GM21529 (cell line): ENCODE measurements at regions not wholly inside any gene's neighbourhood (a gene's known extent, or its start where the extent isn't known, plus 50 kb on each side); places are given as distances from the start of the nearest gene placed in this dataset.
A peak's percentile ranks its signal among the peaks of the same experiment; 100 is the strongest.
"Not testable (repeated sequence)": the region's sequence is repeated elsewhere in the genome, so short reads cannot be mapped to it uniquely, and the experiment has no call there.

ENCODE experiments used
- ATAC-seq: cut with Tn5 transposase; IDR thresholded peaks from one replicate; pipeline ENCODE4 v1.9.1; 2021; ENCODE audit not compliant: unreplicated experiment

DNA sequence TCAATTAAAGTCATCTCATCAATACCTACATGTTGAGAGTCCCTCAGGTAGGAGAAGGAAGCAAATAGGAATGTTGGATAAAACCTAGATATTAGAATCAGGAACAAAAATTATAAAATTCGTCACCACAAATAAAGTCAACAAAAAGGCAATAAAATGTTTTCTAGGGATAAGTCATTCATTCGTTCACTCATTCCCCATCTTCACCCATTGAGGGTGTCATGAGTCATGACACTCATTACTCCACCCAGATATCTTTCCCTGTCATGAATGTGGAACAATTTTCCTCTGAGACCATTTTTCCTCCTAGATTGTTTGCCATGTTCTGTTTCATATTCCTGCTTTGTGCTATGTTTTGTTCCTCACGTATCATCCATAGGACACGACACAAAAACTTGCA, 50.9 kb upstream of the OLIG3 start:
- no peak for ATAC-seq

DNA sequence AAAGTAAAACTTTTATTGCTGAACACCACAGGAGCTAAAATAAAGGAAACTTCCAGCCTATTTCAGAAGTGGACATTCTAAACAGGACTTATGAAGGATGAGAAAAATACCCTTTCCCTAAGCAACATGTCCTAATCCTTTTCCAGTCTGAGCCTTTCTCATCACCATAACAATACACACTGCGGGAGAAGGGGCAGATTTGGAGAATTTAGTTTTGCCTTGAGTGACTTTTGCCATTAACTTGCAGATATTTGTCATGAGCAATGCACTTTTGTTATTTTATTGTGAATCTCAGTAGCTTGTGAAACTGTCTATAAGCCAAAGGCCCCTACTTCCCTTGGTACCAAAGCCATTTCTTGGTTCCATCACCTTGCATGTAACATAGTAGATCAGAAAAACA, 53.0 kb upstream of the OLIG3 start:
- ATAC-seq, result no peak

DNA sequence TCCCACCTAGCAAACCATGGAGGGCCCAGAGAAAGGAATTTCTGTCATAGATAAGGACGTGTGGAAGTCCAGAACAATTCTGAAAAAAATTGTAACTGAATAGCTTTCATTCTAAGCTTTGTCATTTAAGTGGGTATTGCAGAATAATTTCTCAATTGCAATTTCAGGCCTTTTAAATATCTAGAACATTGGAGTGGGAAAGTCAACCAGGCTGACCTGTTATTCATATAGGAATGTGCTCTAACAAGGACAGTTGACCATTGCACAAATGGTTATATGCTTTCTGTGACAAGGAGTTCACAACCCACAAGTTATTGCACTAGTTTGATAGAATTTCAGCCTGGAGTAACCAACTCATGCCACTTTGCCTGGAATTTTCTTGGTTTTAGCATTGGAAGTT, 53.4 kb upstream of the OLIG3 start:
- no peak for ATAC-seq

DNA sequence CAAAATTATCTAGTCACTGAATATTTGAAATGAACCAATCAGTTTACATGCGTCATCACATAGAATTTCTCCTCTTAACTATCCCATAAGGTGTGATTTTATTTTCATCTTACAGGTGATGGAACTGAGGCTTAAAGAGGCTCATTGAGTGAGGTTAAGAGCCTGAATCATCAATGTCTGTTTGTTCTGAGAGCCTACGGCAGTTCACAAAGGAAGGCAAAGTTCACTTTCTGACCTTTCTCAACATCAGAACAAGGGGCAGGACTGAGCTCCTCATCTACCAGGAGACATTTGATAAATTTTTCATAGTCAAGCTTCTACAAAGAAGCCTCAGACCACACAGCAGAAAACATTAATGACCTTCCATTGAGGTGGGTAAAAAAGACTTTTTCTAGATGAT, 54.9 kb upstream of the OLIG3 start:
- ATAC-seq, result no peak

DNA sequence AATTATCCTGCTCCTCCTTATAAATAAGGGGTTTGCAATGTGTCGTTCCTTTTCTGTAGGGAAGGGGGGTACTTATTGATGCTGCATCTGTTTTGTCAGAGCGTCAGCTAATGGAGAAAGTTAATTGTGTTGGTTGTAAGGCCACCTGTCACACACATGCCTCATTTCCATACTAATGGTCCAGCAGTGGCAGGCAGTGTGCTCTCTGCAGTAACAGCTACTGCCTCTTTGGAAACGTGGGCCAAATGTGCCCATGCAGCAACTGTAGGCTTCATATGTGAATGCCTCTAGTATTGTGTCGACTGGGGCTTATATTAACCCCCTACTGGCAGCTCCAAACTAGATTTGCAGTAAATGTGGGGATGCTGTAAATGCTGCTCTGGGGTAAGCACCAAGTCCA, 56.3 kb upstream of the OLIG3 start:
- no peak for ATAC-seq

DNA sequence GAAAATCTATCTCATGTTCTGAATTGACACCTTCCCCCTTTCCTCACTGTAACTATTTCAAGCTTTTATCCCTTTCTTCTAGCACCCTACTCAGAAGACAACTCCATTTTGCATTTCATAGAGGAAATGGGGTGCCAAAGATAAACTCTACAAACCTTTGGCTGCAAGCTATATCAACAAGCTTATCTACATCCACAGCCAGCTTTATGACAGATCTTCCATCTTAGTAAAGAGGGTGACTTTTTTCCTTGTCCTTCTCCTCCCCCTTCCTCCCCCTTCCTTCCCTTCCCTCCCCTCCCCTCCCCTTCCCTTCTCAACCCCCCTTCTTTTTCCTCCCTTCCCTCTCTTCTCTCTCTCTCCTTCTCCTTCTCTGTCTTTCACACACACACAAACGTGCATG, 58.0 kb upstream of the OLIG3 start:
- ATAC-seq, result no peak

DNA sequence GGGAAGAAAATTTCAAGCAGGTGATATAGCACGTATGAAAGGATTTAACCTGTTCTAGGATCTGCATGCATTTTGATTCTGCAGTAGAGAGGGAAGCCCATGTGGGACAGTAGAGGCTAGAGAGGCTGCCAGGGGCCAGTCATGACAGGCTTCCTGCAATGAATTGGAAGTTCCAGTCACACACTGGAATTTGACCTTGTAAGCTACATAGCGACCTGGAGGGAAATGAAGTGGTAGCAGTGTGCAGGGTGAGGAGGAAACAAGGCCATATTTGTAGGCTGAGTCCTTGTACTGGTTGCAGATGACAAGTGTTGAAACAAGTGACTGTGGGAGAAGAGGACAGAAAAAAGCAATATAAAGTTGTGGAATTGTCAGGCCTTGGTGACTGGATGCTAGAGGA, 58.6 kb upstream of the OLIG3 start:
- no peak for ATAC-seq

DNA sequence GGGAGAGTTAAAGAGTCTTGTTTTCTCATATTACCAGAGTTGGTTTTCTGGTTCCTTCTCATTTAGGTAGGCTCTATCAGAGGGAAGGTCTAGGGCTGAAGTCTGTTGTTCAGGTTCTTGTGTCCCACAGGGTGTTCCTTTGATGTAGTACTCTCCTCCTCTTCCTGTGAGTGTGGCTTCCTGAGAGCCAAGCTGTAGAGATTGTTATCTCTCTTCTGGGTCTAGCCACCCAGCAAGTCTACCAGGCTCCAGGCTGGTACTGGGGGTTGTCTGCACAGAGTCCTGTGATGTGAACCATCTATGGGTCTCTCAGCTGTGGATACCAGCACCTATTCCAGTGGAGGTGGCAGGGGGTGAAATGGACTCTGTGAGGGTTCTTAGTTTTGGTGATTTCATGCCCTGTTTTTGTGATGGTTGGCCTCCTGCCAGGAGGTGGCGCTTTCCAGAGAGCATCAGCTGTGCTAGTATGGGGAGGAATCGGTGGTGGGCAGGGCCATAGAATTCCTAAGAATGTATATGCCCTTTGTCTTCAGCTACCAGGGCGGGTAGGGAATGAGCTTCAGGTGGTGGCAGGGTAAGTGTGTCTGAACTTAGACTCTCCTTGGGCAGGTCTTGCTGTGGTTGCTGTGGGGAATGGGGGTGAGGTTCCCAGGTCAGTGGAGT, 65.5 kb upstream of the OLIG3 start:
- not testable (repeated sequence) for ATAC-seq

DNA sequence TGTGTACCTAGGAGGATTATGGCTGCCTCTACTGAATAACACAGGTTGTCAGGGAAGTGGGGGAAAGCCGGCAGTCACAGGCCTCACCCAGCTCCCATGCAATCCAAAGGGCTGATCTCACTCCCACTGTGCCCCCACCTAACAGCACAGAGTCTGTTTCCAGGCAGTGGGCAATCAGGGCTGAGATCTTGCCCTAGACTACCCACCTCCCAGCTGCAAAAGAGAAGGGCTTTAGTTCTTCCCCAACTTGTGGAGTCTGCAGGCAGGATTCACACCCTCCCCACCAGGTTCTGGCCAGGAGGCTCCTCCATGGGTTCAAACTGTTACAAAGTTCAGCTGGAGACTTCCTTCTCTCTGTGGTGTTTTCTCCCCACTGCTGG, 66.0 kb upstream of the OLIG3 start:
- no peak for ATAC-seq

DNA sequence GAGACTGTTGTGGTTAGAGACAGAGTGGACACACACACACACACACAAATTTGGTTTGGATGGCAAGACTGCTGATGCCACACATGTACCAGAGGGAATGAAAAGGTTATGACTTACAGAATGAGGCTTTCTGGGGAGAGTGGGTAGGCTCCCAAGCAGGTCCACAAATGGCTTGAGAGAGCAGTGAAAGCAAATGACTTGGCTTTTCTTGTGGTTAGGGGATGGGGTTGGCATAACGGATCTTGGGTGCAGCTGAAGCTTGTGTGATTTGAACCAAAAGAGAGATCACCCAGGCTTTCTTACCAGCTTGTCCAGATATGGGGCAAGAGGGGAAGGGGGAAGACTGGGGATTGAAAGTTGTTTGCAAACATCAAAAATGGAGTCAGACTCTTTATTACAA, 73.9 kb upstream of the OLIG3 start:
- ATAC-seq, result no peak

DNA sequence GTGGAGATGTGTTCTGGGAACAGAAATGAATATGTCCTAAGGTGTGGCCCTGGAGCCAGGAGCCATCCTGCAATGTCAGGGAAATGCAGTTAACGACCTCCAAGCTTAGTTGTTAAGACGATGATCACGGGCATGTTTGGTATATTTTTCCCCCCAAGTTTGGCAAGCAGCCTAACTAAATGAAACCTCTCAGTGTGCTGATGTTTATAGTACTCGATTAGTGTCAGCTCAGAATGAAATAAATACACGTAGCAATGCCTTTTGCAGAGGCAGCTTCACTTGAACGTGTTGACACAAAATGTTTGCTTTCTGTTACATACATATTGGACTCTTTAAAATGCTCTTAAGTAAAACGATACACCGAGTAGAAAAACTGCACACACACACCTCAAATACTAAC, 76.2 kb upstream of the OLIG3 start:
- ATAC-seq, result no peak

DNA sequence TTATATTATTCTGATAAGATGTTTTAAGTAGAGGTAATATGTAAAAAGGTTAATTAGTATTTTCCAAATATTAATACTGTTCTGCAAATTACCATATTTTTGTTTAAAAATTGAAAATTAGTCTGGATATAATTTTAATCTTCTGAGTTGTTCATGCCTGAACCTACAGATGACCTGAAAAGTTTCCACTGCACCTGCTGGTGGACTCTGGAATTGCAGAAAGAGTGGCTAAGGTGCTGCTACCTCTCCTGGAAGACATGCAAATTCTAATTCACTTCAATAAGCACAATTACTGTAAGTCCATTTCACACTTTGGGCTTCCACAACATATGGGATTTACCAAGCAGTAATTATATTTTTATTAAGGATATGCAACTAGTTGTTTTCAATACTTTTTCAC, 77.7 kb upstream of the OLIG3 start:
- ATAC-seq, result peak; percentile 61

DNA sequence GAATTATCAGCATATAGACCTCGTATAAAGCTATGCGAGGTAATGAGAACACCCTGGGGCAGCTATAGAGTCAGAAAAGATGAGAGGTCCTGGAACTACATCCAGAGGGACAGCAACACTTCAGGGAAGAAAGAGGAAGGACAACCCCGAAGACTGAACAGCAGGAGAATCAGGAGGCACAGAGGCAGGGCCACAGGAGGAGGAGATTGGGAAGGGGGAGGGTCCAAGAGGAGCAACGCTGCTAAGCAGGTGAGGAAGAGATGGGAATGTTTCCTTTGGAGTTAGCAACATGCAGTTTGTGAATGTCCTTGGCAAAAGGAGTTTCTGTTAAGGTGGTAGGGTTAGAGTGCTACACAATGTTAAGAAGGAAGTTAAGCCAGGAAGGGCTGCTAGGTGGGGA, 79.5 kb upstream of the OLIG3 start:
- no peak for ATAC-seq

DNA sequence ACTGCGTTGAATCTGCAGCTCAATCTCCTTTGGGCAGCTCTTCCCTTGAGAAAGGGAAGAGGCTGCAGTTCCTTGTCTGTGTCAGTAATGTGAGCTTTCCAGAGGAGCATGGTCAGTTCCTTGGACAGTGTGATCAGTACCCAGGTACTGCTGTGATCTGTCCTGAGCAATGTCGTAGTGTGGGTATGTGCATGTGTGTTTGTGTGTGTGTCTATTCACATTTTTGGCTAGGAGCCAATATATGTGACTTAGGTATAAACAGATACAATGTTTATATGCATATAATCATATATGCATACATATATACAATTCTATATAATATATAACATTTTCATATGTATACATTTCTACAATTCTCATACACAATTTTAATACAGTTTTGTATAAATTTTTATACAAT, 85.4 kb upstream of the OLIG3 start:
- no peak for ATAC-seq

DNA sequence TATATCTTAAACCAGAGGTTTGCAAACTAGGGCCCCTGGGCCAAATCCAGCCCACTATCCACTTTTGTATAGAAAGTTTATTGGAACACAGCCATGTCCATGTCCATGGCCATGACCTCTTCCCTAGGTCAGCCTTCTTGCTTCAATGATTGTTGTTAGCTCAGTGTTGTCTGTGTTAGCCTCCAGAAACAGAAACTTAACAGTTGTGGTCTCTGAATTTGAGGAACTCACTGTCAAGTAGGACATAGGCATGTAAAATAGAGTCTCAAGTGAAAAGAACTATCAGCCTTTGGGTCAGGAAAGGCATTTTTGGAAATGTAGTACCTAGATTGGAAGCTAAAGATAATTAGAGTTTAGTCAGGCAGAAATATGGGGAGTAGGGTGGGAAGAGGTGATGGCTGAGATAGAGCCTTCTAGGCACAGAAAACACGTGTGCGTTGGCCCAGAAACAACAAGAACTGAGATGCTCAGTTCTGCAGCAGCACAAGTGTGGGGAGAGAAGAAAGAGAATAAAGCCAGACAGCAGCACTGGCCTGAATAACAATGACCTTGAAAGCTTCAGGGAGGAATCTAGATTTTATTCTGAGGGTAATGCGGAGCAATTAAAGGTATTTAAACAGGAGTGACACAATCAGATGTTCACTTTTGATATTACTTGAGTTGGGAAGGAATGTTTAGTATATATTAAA, 87.0 kb upstream of the OLIG3 start:
- peak; percentile 68 for ATAC-seq

DNA sequence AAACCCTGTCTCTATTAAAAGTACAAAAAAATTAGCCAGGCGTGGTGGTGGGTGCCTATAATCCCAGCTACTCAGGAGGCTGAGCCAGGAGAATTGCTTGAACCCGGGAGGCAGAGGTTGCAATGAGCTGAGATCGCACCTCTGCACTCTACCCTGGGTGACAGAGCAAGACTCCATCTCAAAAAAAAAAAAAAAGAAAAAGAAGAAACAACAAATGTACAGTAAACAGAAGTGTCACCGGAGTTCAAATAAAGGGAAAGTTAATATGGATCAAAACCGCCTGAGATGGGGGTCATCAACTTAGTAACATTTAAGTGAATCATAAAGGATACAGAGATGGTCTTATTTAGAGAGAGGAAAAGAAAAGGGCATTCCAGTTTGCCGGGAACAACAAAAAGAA, 89.3 kb upstream of the OLIG3 start:
- not testable (repeated sequence) for ATAC-seq

DNA sequence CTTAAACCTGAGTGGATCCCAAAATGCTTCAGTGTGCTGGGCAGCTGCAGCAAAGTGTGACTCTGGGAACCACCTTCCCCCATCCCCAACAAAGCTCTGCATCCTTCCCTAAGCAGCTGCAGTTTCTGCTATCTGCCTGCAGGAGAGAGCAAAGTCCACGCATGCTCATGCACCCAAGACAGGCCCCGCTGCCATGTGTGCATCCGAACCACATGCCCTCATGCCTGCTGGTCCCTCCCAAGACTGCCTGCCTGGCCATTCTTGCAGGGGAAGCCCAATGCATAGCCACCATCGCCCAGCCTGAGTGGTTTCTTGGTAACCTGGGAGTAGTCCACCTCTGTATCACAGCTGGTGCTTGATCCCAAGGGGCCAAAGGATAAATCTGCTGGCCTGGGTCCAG, 94.3 kb upstream of the OLIG3 start:
- no peak for ATAC-seq

DNA sequence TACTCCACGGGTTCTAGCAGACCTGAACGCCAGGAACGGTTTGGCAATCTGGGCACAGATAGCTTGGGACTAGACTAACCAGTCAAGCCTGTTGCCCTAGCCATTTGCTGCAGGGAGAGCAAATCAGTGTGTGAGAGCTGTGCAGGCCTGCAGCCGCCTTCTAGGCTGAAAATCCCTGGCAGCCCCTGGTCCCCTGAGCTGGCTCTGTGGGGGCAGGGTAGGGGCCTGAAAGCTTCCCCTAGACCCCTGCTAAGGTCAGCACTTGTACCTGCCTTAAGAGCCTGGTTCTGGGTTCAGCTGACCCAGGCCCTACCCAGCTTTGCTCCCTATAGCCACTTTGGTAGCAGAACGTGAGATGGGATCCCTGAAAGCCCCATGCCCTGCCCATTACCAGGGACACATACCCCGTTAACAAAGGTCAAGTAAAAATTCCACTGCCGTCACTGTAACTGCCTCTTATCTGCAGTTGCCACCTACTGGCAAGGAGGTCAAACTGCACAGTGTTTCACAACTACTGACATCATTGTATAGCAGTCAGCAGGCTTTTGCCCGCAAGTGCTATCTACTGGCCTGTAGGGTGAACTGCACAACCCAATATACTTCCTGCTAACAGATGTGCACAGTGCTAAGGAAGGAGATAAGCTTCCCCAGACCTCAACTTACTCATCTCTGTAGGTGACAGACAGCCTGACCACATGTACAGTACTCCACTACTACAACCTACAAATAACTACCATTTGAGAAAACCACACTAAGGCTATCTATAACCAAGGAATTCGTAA, 95.1 kb upstream of the OLIG3 start:
- ATAC-seq, result peak; percentile 99

DNA sequence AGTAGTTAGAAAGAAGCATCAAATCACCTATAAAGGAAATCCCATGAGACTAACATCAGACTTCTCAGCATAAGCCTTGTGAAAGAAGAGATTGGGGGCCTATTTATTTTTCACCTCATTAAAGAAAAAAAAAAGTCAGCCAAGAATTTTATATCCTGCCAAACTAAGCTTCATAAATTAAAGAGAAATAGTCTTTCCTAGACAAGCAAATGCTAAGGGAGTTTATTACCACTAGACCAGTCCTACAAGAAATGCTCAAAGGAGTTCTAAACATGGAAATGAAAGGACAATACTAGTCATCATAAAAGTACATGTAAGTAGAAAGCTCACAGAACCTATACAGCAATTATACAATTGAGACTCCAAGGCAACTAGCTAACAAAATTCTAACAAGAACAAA, 96.5 kb upstream of the OLIG3 start:
- ATAC-seq, result no peak

DNA sequence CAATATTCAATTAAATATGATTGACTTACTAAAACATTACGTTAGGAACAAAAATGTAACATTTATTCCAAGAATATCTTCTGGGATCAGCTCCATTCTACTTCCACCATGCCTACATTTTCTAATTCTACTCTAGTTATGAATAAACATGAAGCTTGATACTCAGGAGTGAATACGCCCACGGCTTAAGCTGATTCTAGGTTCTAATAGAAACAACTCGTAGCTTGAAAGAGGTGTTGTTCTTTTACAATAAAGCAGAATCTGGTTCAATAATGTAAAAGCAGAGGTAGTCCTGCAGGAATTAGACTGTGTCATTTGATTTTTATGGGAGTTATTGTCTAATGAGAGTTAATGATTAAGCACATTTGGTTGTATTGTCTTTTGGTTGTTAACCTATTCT, 107.3 kb upstream of the OLIG3 start:
- no peak for ATAC-seq

DNA sequence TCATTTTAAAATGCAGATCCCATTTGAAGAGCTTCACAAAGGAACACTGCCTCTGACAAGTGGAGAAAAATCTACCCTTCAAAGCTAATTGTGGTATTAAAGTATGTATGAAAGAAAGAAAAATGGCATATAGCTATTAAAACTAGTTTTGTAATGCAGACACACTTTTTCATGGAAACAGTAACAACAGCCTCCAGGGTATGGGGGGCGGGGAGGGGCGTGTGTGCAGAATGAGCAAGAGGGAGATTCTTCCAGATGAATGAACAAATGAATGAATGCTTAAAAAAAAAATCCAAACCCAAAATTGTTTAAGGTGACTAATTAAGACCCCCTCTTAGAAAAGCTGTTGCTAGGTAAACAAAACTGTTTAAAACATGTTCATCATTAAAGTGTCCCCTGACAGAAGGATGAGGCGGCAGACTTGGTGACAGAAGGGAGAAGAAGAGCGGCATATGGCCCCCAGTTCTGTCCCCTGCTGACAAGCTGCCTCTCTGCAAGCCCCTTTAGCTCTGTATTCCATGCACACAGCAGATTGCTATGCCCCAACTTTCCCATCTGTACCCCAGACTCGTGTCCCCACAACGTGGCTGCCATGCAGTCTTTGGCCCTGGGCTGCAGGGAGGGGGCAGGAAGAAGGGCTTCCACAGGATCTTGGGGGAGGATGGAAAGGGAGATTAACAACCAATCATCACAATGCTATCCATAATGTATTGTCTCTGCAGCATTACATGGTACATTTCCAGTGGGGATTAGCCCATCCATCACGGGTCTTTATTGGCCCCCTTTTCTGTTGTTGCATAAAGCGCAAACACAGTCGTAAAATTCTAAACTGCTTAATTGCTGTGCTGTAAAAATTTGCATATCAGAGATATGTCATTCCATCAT, 108.4 kb upstream of the OLIG3 start:
- no peak for ATAC-seq
